Fibroblast of the aortic adventitia (primary cell): ENCODE measurements at regions not wholly inside any gene's neighbourhood (a gene's known extent, or its start where the extent isn't known, plus 50 kb on each side); places are given as distances from the start of the nearest gene placed in this dataset.

ENCODE experiments used
- DNase-seq: peaks from one replicate; pipeline ENCODE4 v3.0.0-alpha.2; 2010; ENCODE audit warnings: low read depth
- H3K4me3 ChIP-seq: 2 replicates; pipeline ENCODE4 v1.5.1; 2011; ENCODE audit warnings: low read depth, mild to moderate bottlenecking, control low read depth, low read length, moderate library complexity
- TF ChIP-seq, protein P1 (sequence below): IDR thresholded peaks from 2 replicates; pipeline ENCODE4 v1.5.1; 2011; ENCODE audit warnings: mild to moderate bottlenecking, low read length, control low read depth, inconsistent platforms; ENCODE audit not compliant: insufficient read depth

DNA sequence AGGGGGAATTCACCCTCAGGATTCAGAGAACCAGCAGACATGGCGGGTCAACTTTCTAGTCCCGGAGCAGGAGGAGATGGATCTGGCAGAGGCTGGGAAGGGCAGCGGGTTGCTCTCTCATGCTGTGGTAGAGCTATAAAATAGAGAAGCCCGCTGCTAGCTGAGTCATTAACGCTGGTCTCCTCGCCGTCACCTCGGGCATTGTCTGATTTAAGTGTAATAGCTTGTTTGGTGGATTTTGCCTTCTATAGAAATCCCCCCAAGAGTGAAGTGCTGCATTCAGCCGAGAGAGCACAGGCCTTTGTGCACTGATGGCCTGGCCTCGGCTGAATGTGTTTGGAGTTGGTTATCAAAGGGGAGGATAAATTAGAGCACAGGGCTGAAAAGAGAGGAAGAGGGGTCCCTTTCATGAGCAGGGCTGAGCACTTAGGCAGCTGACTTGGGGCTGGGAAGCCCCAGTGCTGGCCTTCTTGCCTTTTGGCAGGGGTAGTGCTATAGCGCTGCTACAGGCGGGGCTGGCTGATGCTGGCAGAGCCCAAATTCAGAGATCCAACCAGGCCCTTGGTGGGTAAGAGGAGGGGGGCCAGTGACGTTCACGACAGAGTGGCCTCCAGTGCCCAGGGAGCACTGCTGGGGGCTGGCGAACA lies 161.1 kb upstream of the CADM1 start:
- TF ChIP-seq, protein P1, sequence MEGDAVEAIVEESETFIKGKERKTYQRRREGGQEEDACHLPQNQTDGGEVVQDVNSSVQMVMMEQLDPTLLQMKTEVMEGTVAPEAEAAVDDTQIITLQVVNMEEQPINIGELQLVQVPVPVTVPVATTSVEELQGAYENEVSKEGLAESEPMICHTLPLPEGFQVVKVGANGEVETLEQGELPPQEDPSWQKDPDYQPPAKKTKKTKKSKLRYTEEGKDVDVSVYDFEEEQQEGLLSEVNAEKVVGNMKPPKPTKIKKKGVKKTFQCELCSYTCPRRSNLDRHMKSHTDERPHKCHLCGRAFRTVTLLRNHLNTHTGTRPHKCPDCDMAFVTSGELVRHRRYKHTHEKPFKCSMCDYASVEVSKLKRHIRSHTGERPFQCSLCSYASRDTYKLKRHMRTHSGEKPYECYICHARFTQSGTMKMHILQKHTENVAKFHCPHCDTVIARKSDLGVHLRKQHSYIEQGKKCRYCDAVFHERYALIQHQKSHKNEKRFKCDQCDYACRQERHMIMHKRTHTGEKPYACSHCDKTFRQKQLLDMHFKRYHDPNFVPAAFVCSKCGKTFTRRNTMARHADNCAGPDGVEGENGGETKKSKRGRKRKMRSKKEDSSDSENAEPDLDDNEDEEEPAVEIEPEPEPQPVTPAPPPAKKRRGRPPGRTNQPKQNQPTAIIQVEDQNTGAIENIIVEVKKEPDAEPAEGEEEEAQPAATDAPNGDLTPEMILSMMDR = no peak
- H3K4me3 ChIP-seq = no peak overlapping the region
- no peak for DNase-seq

DNA sequence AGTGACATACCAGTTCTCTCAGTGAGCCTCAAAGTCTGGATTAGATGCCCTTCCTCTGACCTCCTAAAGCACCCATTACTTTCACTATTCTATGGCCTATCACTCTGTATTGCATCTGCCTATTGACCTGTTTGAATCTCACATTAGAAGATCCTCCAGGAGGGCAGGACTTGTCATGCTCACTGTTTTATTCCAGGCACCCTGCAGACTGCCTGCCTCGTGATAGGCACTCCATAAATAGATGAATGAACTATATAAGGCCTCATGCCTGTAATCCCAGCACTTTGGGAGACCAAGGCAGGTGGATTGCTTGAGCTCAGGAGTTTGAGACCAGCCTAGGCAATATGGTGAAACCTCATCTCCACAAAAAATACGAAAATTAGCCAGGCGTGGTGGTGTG lies 160.1 kb upstream of the CADM1 start:
- TF ChIP-seq, protein P1 = no peak
- DNase-seq = no peak
- H3K4me3 ChIP-seq = no peak overlapping the region

DNA sequence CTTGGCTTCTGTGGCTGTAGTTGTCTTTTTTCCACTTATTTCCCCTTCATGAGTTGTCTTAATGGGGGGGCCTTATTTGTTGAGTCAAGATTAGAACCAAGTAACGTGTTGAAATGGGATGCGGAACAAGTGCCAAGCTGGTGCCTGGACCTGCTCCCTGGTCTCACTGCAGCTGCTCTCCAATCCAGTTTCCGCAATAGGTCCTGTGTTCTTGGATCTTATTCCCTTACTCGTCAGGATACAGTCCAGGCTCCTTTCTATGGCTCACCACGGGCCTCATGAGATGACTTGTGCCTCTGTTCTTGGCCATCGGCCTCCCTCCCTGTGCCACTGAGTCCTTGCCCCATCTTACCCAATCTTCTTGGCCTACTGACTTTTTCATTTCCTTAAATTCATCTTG lies 159.6 kb upstream of the CADM1 start:
- DNase-seq = no peak
- no peak overlapping the region for H3K4me3 ChIP-seq
- TF ChIP-seq, protein P1 = no peak

DNA sequence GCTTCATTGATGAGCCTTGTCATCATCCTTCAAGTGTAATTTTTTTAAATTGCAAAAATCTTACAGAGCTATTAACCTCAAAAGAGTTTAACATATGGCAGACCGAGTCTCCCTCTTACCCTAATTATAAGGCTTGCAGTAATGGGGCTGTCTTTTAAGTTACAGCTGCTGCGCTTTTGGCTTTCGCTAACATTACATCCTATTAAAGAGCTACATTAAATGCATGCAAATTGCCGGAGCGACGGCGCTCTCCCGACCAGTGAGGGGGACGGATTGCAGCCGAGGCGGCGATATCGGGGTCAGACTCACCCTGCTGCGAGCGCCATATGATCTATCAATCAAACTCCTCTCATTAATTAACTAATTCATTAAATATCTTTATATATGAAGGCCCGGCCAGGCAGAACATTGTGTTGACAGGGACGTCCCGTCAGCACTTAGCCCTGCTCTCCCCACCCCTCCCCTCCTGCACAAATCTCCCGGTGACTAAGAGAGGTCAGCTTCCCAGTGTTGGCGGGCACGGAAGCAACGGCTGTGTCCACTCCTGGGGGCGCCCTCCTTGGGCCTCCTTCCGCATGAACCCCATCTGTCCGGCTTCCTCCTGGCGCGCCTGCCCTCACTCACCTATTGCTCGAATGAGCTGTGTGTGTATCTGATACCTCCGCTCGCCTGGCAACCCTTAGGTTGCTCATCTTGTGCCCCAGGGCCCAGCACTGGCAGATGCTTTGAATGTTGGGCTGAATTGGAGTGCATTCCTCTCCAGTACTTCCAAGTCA lies 156.0 kb upstream of the CADM1 start:
- TF ChIP-seq, protein P1 = no peak
- DNase-seq = no peak
- no peak overlapping the region for H3K4me3 ChIP-seq

DNA sequence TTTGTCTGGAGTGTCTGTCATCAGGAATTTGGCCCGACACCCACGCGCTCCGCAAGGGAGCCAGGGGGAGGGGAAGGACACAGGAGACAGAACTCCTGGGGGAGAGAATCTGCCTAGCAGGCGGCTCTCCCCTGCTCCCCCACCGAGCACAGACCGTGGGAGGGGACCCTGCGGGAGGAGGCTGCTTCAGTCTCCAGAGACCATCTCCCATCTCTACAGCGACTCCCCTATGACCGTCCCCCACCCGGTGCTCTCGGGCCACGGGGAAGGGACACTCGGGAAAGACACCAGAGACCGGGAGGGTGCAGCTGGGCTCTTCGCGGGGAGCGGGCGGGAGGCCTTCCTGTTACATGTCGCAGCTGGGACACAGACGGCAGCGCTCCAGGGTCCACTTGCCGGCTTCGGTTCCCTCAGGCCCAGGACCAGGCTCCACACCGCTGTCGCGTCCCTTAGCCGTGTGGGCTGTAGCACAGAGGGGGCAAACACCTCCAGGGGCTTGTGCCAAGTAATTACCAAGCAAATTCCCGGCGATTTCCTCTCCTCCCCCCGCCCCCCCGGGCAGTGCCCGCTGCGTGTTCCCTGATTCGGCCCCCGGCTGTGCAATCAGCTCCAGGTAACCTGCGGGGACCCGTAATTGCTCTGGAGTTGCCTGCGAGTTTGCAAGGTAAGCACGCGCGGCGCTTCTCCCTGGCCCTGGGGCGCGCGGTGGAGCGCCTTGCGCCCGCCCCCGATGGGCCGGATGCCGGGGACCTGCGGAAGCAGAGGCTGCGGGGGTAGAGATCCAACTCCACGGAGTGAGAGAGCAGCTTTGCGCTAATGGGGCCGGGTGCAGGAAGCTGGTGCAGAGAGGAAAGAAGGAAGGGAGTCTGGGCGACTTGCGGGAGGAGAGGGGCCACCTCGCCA lies 155.1 kb upstream of the CADM1 start:
- DNase-seq = no peak
- no peak overlapping the region for H3K4me3 ChIP-seq
- TF ChIP-seq, protein P1 = no peak

DNA sequence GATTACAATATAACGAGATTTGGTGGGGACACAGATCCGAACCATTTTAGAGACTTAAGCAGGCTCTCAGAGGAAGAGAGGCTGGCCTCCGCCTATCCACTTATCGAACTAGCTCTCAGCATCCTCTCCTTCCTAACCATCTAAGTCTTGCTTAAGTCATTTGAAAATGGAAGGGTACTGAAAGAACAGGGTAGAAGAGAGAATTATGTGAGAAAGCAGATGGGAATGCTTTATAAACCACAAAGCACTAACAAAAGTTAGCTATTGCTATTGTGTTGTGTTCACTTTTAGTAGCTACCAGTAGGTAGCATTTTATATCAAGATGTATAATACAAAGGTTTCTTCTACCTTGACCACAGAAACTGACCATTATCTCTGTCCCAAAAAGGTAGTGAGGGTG lies 153.4 kb upstream of the CADM1 start:
- H3K4me3 ChIP-seq = no peak overlapping the region
- DNase-seq = no peak
- TF ChIP-seq, protein P1 = no peak
